ENCODE measurements at regions not wholly inside any gene's neighbourhood (a gene's known extent, or its start where the extent isn't known, plus 50 kb on each side); places are given as distances from the start of the nearest gene placed in this dataset.

- TF ChIP-seq CTCF (conservative IDR thresholded peaks at IDR 0.05) (no peak), EZH2 (IDR thresholded peaks at IDR 0.05; ENCODE audit: low read depth) (no peak)
Observed at GRCh38 chr3:125693887-125694286, 98.6 kb upstream of the OSBPL11 start.

Data from PC-9 (cell line).